C4-2B (cell line): ENCODE measurements at regions not wholly inside any gene's neighbourhood (a gene's known extent, or its start where the extent isn't known, plus 50 kb on each side); places are given as distances from the start of the nearest gene placed in this dataset.

Source experiments
- ZFX ChIP-seq: fragments of 450-650 bp; IDR thresholded peaks from 2 replicates; pipeline ENCODE4 v1.6.1; 2017
- TF ChIP-seq, protein P1 (sequence below): fragments of 450-650 bp; conservative IDR thresholded peaks from 2 replicates; pipeline ENCODE4 v1.5.1; 2017; ENCODE audit warnings: mild to moderate bottlenecking

DNA sequence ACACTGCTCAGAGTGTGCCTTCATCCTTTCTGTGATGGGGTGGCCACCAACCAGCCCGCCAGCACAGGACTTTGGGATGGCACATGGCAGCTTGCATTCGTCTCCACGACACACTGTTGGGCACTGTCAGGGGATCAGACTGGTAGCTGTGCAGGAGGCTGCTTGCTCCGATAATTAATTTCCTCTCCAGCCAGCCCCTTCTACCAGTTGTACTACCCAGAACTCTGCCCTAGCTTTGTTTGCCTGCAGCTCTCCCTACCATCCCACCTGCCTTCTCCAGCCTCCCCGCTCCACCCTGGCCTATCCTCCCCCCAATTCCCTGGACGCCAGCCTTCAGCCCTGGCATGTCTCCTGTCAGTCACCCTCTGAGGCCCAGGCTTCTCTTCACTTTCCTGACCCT is 228.3 kb downstream of the TSHZ3 start:
- TF ChIP-seq, protein P1, sequence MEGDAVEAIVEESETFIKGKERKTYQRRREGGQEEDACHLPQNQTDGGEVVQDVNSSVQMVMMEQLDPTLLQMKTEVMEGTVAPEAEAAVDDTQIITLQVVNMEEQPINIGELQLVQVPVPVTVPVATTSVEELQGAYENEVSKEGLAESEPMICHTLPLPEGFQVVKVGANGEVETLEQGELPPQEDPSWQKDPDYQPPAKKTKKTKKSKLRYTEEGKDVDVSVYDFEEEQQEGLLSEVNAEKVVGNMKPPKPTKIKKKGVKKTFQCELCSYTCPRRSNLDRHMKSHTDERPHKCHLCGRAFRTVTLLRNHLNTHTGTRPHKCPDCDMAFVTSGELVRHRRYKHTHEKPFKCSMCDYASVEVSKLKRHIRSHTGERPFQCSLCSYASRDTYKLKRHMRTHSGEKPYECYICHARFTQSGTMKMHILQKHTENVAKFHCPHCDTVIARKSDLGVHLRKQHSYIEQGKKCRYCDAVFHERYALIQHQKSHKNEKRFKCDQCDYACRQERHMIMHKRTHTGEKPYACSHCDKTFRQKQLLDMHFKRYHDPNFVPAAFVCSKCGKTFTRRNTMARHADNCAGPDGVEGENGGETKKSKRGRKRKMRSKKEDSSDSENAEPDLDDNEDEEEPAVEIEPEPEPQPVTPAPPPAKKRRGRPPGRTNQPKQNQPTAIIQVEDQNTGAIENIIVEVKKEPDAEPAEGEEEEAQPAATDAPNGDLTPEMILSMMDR, result no peak
- no peak for TF ChIP-seq ZFX
